NOMO-1 treated with dmso at 0.1 percent for 144 hours (cell line): ENCODE measurements at regions not wholly inside any gene's neighbourhood (a gene's known extent, or its start where the extent isn't known, plus 50 kb on each side); places are given as distances from the start of the nearest gene placed in this dataset.
A peak's percentile ranks its signal among the peaks of the same experiment; 100 is the strongest.
"Not testable (repeated sequence)": the region's sequence is repeated elsewhere in the genome, so short reads cannot be mapped to it uniquely, and the experiment has no call there.

Source experiments
- DNase-seq: peaks from one replicate; lab custom pipeline; 2025; ENCODE audit not compliant: unreplicated experiment; lab: John Stamatoyannopoulos, UW

DNA sequence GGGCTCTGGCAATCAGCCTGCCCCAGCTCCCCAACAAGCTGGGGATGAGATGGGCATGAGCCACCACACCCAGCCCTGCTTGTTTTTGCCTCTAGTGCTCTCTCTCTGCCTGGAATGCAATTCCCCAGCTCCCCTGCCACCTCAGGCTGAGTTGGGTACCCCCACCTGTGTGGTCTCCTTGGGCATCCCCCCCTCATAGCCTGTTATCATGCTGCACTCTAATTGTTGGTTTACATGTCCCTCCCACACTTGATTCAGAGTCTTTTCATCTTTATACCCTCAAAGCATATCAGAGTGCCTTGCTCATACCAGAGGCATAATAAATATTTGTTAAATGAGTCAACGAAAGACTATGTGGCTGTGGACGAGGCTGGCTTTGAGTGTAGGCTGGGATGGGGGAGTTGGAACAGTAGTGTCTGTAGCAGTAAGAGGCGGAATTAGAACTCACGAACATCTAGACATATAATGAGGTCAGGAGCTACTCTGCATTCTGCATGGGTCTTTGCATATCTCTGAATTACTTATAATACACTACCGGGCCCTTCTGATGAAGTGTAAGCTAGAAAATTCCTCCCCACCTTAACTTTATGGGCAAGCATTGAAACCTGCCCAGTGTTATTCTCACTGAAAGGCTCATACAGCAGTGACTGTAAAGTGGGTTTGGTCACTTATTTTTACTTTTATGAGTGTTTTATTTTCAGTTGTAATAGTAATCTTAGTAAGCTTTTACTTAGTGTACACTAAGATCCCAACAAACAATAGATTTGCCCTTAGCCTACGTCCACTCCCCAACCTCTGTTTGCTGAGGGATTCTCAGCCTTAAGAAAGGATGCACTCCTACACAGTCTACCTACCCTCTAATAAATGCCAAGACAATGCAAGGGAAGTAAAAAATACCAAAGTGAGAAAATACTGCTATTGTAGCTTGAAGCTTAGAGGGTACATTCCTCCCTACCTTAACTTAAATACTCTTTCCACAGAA is 58.7 kb downstream of the EDN1 start:
- no peak for DNase-seq

DNA sequence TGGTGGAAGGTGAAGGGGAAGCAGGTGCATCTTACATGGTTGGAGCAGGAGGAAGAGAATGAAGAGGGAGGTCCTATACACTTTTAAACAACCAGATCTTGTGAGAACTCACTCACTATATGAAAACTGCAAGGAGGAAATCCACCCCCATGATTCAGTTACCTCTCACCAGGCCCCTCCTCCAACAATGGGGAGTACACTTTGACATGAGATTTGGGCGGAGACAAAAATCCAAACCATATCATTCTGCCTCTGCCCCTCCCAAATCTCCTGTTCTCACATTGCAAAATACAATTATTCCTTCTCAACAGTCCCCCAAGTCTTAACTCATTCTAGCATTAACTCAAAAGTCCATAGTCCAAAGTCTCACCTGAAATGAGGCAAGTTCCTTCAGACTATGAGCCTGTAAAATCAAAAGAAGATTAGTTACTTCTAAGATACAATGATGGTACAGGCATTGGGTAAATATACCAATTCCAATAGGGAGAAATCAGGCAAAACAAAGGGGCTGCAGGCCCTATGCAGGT is 60.5 kb downstream of the EDN1 start:
- no peak for DNase-seq

DNA sequence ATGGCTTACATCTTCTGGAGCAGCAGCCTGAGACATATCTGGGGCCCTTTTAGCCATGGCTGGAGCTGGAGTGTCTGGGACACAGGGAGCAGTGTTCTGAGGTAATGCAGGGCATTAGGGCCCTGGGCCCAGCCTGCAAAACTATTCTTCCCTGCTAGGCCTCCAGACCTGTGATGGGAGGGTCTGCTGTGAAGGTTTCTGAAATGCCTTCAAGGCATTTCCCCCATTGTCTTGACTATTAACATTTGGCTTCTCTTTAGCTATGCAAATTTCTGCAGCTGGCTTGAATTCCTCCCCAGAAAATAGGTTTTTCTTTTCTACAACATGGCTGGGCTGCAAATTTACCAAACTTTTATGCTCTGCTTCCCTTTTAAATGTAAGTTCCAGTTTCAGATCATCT is 61.5 kb downstream of the EDN1 start:
- no peak for DNase-seq

DNA sequence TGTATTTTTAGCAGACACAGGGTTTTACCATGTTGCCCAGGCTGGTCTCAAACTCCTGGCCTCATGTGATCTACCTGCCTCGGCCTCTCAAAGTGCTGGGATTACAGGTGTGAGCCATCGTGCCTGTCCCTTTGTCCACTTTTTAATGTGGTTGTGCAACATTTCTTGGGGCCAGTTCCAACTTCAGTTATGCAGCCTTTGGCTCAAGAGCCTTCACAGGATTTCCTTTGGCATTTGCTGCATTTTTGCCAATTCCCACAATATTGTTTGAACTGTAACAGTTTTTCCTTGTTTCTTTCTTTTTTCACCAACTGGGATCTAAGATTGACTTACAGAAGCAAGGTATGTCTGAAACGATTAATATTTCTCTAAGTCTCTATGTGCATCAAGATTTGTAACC is 63.6 kb downstream of the EDN1 start:
- no peak for DNase-seq

DNA sequence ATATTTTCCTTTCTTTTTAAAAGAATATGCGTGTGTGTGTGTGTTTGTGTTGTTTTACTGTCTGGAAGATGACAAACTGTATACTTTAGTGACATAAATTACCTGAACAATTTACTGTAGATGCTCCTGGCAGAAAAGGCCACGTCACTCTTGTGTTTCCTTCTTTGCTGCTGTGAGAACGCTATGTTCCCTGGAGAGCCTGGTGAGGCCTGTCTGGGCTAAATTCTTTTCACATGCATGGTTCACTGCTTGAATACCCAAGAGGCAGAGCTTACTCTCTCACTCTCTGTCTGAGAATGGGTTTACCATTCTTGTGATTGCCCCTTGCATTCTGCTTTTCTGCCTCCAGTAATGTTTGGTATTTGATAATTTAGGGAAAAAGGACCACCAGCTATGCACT is 64.3 kb downstream of the EDN1 start:
- DNase-seq = no peak

- DNase-seq = no peak
These were observed 65.2 kb downstream of the EDN1 start for GRCh38 chr6:12355354-12355753.

DNA sequence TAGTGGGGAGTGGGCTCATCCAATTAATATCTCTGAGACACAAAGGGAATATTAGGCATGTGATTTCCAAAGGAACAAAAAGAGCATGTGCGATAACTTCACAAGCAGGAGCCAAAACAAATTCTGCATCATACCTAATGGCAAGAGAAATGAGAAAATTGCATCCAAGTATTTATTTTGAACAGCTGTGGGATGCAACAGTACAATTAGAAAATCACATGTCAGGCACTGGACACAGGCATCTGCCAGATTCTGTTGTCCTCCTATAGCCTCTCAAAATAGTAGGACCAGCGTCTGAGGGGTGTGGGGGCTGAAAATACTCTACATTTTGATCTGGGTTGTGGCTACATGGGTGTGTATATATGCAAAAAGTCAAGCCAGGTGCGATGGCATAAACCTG is 66.3 kb downstream of the EDN1 start:
- DNase-seq = no peak

GRCh38 chr6:12356983-12357972 is 67.1 kb downstream of the EDN1 start:
- peak; percentile 62 for DNase-seq

- peak; percentile 22 for DNase-seq
These were observed 68.9 kb downstream of the EDN1 start for GRCh38 chr6:12359036-12359435.

- DNase-seq = no peak
These were observed 71.0 kb downstream of the EDN1 start for GRCh38 chr6:12361042-12361765.

- not testable (repeated sequence) for DNase-seq
These were observed 73.1 kb downstream of the EDN1 start for GRCh38 chr6:12363277-12363650.

DNA sequence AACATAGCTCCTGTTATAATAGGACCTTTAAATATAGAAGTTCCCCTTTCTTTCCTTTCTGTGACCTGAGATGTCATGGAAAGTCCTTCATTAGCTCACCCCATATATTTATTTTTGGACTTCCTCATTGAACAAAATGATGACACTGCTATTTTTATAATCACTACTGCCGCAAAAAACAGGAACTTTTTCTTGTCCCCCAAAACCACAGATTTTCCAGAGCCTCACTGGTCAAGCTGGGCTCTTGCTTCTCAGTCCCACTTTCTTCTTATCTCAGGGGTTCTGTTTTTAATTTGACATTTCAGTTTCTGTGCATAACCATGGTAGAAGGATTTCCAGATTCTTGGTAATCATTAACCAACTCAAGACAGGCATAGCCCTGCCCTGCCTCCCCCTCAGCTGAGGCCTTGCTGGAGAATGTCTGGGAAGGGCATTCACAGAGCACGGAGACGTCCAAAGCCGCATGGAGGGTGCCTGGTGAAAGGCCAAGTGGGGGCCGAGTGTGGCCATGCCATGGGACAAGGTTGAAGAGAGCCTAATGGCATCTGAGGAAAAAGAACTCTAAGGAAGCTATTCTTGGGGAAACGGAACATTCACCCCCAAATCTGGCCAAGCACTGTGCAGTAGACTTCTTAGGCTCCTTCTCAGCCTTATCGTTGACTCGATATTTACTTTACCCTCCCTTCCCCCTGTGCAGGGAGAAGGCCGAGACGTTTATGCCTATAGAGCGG is 73.7 kb downstream of the EDN1 start:
- peak; percentile 73 for DNase-seq

DNA sequence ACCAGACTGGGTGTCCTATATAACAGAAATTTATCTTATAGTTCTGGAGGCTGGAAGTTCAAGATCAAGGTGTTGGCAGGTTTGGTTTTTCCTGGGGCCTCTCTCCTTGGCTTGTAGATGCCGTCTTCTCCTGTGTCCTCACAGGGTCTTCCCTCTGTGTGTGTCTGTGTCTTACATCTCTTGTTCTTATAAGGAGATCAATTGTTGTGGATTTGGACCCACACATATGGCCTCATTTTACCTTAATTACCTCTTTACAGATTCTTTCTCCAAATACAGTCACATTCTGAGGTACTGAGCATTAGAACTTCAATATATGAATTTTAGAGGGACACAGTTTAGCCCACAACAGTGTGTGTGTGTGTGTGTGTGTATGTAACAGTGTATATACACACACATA is 74.5 kb downstream of the EDN1 start:
- DNase-seq = no peak

GRCh38 chr6:12366731-12367130 is 76.6 kb downstream of the EDN1 start:
- DNase-seq = no peak

DNA sequence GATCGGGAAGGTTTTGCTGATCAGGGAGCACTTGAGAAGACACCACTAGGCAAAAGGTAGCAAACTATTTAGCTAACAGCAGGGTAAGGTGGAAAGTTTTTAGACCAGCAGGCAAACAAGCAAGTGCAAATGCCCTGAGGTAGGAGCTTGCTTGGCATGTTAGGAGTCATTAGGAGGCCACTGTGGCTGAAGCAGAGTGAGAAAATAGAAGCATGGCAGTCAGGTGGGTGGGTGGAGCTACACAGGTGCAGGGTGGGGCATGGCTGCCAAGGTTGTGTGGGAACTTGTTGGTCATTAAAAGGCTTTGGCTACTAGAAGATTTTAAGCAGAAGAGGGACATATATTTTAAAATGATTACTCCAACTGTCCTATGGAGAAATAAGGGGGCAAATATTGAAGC is 77.3 kb downstream of the EDN1 start:
- no peak for DNase-seq

DNA sequence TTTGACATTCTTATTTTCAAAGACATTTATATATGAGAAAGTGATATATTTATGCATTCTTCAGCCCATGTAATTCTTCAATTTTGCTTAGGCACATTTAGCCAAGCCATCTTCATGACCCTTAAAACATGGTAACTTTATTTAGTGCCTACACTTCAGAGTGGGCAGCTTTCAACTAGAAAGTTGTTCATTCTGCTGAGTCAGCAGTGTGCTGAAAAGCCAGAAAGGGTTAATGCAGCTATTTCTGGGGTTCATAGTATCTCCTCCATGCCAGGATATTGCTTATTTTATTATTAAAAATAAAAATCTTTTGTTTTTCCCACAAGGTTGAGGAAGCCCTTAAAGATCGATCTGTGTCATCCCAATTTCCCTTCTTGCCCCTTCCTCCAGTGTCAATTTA is 79.2 kb downstream of the EDN1 start:
- DNase-seq = no peak

- peak; percentile 63 for DNase-seq
These were observed 79.7 kb downstream of the EDN1 start for GRCh38 chr6:12369781-12370262.

DNA sequence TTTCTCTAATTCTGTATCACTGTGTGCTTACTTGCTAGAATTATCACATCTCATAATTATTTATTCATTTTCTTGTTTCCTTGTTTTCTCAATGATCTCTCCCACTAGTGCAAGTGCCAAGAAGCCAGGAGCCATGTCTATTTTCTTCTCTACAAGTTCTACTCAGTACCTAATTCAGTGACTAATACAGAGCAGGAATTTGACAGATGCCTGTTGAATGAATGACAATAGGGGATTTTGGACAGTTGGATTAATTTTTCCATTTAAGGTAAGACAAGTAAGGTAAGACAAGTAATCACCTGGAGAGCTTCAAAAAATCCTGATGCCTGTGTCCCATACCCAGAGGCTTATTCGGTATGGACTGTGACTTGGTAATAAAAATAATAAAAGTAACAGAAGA is 81.0 kb downstream of the EDN1 start:
- no peak for DNase-seq

DNA sequence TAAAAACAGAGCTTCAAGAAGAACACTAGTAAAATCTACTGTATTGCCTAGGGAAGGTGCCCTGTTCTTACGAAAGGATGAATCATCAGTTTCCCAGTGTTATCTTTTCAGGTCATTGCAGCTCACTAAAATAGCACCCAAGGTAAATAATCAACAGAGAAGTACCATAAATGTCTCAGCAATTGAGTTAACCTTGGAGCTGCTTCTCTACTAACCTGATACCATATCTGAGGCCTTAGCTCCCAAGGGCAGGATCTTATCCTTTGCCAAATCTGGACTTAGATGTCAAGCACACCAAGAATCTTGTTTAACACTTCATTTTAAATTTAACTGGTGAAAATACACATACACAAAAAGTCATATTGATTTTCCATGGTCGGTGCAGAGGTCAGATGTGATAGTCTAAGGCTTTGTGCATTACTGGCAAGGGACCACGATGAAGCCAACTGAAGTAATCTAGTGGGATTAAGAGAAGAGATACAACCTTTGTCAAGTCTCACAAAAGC is 81.5 kb downstream of the EDN1 start:
- DNase-seq = no peak

- DNase-seq = no peak
These were observed 89.0 kb downstream of the EDN1 start for GRCh38 chr6:12379181-12379580.
